HG02571 (cell line): ENCODE measurements at regions not wholly inside any gene's neighbourhood (a gene's known extent, or its start where the extent isn't known, plus 50 kb on each side); places are given as distances from the start of the nearest gene placed in this dataset.

Source experiments
- ATAC-seq: cut with Tn5 transposase; IDR thresholded peaks from one replicate; pipeline ENCODE4 v1.9.1; 2021; ENCODE audit warnings: mild to moderate bottlenecking, moderate library complexity; ENCODE audit not compliant: unreplicated experiment

DNA sequence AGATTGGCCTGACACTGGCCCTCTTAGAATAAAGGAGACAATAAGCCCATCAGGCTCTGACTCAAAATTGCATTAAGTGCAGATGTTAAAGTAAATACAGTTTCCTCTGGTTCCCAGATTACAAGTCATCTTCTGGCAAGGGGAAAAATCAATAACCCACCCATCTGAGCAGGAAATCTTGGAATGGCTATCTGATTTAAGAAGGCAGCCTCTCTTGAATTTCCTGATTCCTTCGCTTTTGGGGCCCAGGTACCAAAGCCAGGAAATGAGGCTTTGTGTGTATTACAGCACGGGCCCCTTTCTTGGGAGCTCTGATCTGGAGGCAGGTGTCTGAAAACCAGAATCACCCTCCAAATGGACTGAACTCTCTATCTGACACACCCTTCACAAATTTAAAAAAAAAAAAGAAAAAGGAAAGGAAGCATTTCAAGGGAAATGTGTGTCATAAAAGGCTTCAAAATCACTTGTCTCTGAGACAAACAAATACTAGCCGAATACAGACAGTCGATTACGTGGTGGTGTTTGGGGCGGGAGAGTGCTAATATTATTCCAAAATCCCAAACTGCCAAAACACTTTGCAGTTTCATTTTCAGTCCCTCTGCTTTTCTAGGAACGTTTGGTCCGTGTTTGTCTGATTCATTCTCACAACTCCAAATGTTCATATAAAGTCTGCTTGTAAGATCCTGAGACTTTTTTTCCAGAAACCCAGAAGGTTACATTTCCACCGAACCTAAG lies 240.9 kb upstream of the CAMK1G start:
- no peak for ATAC-seq

DNA sequence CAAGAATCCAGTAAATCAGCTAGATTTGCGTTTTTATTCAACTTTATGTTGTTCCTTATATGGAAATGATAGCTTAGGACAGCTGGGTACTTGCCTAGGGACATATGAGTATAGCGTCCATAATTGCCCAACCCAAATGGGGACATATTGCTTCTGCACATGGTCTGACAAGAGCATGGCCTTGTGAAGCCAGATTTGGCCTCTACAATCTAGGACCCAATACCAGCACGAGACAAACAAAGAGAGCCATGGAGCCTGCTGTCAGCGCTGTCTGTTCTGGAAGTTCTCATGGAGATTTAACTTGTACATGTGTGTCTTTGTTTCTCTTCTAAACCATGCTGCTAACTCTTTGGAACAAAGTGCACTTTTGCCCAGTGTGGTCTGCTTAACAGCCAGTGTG lies 240.0 kb upstream of the CAMK1G start:
- ATAC-seq: no peak

GRCh38 chr1:209344156-209344555 lies 239.4 kb upstream of the CAMK1G start:
- ATAC-seq: no peak

GRCh38 chr1:209349363-209350308 lies 233.9 kb upstream of the CAMK1G start:
- no peak for ATAC-seq

- no peak for ATAC-seq
Observed at GRCh38 chr1:209353053-209353452, 230.5 kb upstream of the CAMK1G start.

- ATAC-seq: peak; percentile 74
Observed at GRCh38 chr1:209354111-209354839, 229.2 kb upstream of the CAMK1G start.

GRCh38 chr1:209354840-209355165 lies 228.7 kb upstream of the CAMK1G start:
- no peak for ATAC-seq

GRCh38 chr1:209355415-209355814 lies 228.1 kb upstream of the CAMK1G start:
- ATAC-seq: no peak

- no peak for ATAC-seq
Observed at GRCh38 chr1:209356976-209357377, 226.5 kb upstream of the CAMK1G start.

DNA sequence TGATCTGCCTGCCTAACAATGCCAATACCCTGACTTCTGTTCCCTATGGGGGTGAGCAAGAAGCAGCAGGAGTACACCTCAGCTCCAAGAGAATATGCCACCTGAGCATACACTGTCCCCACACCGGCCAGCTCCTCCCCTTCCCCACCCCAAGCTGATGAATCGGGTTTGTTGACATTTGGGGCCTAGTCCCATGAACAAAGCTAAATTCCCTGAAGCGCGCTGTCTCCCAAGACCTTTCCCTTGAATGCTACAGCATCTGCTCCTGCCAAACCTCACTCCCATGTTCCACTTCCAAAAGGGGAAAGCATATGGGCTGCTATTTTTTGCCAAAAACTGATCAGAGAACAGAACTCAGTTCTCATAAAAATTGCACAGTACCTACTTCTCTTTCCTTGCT lies 220.4 kb upstream of the CAMK1G start:
- ATAC-seq: no peak

GRCh38 chr1:209364716-209365115 lies 218.8 kb upstream of the CAMK1G start:
- ATAC-seq: no peak

- ATAC-seq: no peak
Observed at GRCh38 chr1:209367061-209367772, 216.3 kb upstream of the CAMK1G start.

DNA sequence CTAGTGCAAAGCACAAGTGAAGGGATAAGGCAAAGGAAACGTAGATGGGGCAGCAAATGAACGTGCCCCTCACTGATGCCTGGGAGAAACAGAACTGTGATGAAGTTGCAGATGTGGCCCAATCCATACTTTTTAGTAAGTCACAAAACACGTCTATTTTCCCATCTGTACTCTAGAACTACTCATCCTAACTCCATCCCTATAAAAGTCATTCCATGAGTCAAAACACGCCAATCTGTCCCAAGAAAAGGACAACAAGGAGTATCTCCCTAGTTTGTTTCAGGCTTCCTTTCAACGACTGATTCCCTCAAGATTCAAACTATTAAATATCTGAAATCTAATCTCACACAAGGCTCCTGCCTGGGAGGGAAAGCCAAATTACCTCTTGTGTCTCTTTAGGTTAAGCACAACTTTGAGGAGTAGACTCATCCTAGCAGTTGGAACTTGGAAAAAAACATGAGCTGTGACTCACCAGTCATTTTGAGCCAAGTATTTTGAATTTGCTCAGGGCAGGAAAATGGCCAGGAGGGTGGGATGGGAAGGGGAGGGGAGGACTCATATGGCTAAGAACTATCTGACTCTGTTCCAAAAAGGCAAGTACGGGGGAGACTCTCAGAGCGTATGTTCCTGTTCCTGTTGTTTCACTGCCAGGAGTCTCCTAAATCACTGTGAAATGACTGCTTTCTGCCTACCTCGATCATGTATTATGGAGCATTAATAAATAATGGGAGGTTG lies 214.5 kb upstream of the CAMK1G start:
- no peak for ATAC-seq

DNA sequence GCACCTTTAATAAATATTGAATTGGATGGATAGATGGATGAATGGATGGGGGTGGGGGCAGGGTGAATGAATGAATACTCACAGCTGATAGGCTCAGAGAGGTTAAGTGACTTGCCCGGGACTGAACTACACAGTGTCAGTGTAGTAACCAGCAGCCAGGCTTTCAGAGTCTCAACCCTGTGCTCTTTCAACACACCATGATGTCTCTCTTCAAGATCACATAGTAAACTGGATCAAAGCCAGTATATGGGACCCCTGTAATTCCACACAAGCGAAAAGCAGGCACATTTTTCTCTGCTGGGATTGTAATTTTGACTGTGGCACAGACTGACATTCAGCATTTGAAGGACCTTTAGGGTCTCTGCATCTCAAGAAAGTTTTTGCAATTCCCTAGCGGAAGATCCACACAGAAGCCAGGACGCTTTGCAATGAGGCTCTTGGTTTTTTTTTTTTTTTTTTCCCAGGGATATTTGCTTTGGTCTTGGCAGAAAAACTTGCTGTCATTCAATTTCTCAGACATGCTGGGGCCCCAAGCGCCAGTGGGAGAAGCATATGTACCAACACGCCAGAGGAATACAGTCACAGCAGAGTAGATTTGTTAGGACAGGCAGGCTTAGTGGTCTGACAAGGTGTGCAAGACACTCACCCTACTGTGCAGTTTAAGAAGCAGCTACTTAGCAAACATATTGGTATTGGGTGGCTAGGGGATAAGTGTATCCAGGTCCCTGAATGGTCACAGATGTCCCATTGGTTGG lies 213.1 kb upstream of the CAMK1G start:
- no peak for ATAC-seq

GRCh38 chr1:209375097-209375496 lies 208.4 kb upstream of the CAMK1G start:
- ATAC-seq: no peak

DNA sequence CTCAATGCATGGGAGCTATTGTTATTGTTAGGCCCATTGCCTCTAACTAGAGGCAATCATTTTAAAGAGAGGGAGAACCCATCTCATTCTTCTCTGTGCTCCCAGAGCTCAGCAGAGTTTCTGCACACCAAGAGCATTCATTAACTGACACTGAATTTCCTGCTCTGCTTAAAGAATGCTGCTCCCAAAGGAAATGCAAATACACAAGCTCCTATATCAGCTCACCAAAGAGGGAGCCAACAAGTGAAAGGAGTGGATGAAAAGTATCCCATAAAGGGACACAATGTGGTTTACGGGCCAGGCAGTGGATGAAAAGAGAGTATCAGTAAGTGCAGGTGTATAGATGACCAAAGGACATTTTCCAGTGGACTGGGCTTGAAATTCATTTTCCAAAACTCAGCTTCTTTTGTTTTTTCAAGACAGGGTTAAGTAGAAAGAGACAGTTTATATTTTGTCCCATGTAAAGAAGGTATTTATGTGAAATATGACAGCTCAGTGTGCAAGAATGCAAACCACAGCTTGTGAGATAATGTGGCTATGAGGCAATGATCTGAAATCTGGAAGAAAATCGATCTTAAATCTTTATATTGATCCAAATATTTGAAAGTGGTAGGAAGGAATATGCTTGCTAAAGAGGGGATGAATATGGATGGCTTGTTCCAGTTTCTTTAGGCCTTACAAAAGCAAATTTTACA lies 207.7 kb upstream of the CAMK1G start:
- no peak for ATAC-seq

- ATAC-seq: no peak
Observed at GRCh38 chr1:209376774-209377173, 206.7 kb upstream of the CAMK1G start.

DNA sequence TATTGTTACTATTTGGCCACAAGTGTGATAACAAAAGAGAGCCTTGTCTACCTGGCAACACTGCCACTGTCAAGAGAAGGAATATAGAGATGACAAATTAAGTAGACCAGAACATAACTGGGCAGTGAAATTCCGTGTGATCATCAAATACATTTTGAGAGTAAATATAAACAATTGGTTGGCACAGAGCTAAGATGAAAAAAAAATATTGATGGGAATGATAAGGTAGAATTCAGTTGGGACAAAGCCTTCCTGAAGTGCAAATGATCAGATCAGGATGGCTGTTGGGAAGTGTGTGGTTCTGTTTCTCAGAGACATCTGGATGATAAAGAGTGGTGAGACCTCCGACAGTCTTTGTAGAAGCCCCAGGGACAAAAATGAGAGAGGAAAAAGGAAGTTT lies 205.5 kb upstream of the CAMK1G start:
- no peak for ATAC-seq

DNA sequence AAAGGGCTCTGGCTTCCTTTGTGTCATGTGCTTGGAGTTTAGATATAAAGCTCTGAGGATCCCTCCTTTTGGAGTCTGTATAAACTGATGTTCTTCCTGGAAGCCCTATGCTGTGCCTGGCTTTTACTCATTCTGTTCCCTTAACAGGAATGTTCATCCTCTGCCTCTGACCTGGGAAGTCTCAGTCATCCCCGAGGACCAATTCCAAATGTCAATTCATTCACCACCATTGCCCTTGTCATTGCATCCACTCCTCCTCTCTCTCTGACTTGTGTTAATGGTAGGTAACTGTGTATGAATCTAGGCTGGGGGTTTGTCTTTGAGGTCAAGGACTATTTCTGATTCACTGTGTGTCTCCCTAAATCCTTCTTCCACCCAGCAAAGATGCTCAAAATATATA lies 204.2 kb upstream of the CAMK1G start:
- ATAC-seq: no peak
